22Rv1 (cell line): ENCODE measurements at regions not wholly inside any gene's neighbourhood (a gene's known extent, or its start where the extent isn't known, plus 50 kb on each side); places are given as distances from the start of the nearest gene placed in this dataset.

ENCODE experiments used
- CTCF ChIP-seq: fragments of 450-650 bp; IDR thresholded peaks from 2 replicates; pipeline ENCODE4 v1.5.1; 2017; ENCODE audit warnings: mild to moderate bottlenecking
- ZFX ChIP-seq: fragments of 450-650 bp; IDR thresholded peaks from 2 replicates; pipeline ENCODE4 v1.6.1; 2017; ENCODE audit warnings: antibody characterized with exemption, borderline replicate concordance

- TF ChIP-seq CTCF (no peak), ZFX (no peak)
Measured at GRCh38 chr11:19478891-19479290, 233.7 kb upstream of the NAV2 start.
